ENCODE measurements at regions not wholly inside any gene's neighbourhood (a gene's known extent, or its start where the extent isn't known, plus 50 kb on each side); places are given as distances from the start of the nearest gene placed in this dataset.

- TF ChIP-seq CTCF (IDR thresholded peaks at IDR 0.05) = no peak
- TF ChIP-seq NFYB (CRISPR knock-in tag; conservative IDR thresholded peaks at IDR 0.05; ENCODE audit: low read depth) = no peak
- no peak for TF ChIP-seq ATF3 (CRISPR knock-in tag; conservative IDR thresholded peaks at IDR 0.05)
These were observed 142.4 kb upstream of the MEX3C start for GRCh38 chr18:51339856-51340255.
